ENCODE measurements at regions not wholly inside any gene's neighbourhood (a gene's known extent, or its start where the extent isn't known, plus 50 kb on each side); places are given as distances from the start of the nearest gene placed in this dataset.

- in situ Hi-C loops (cut with HindIII; ENCODE audit: low pct_unique_long_range_greater_than_20kb, low sequenced_read_pairs): no loop called here
- TF ChIP-seq JUND (IDR thresholded peaks at IDR 0.05; ENCODE audit: low read depth): no peak
- no peak for DNase-seq (ENCODE audit: low read depth in 1 of 2, low spot score in 1 of 2)
These were observed 369.8 kb upstream of the SEL1L start for GRCh38 chr14:81903477-81903876.

DNA sequence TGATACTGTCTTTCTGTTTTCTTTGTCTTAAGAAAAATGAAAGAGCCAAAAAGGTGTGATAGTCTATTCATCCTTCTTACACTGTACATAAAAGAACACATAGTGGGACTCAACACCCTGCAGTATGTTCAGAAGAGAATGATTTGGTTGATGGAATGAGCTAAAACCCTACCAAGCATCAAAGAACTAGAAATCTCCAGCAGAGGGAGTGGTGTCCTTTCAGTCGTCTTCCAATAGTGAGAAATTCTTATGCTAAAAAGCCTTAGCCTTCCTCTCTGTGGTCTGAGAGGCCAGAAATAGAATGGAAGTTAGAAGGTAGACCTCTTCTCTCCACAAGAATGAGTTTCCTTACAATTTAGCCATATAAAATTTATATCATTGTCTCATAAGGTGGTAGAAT, 393.4 kb upstream of the SEL1L start:
- in situ Hi-C loops (cut with HindIII; ENCODE audit: low pct_unique_long_range_greater_than_20kb, low sequenced_read_pairs): no loop called here
- peak in 1 of 2 experiments; percentile 54 for DNase-seq (ENCODE audit: low read depth in 1 of 2, low spot score in 1 of 2)
- no peak for TF ChIP-seq JUND (IDR thresholded peaks at IDR 0.05; ENCODE audit: low read depth)

GRCh38 chr14:81931828-81932227, 398.2 kb upstream of the SEL1L start:
- in situ Hi-C loops (cut with HindIII; ENCODE audit: low pct_unique_long_range_greater_than_20kb, low sequenced_read_pairs): no loop called here
- TF ChIP-seq JUND (IDR thresholded peaks at IDR 0.05; ENCODE audit: low read depth): no peak

DNA sequence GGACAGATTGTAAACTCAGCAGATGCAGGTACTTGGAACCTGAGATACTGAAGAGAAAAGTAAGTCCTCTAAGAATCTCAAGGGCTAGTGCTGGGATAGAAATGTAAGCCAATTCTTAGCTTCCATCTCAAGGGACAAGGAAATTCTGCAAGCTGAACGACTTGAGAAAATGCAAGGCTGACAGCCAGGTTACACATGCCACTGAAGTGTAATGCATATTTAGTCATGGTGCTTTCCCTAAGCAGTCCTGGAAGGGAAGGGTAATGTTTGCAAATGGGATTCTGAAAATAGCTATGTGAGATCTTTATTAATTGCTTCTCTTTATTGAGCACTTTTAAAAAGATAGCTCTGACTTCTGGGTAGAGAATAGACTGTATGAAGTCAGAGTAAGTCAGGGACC, 402.7 kb upstream of the SEL1L start:
- no peak for TF ChIP-seq JUND (IDR thresholded peaks at IDR 0.05; ENCODE audit: low read depth)
- in situ Hi-C loops (cut with HindIII; ENCODE audit: low pct_unique_long_range_greater_than_20kb, low sequenced_read_pairs): no loop called here
- DNase-seq (ENCODE audit: low read depth in 1 of 2, low spot score in 1 of 2): no peak

More at GRCh38 chr14:81931828-81932227, 398.2 kb upstream of the SEL1L start:
- DNase-seq (ENCODE audit: low read depth in 1 of 2, low spot score in 1 of 2): no peak

- TF ChIP-seq JUND (IDR thresholded peaks at IDR 0.05; ENCODE audit: low read depth): no peak
- in situ Hi-C loops (cut with HindIII; ENCODE audit: low pct_unique_long_range_greater_than_20kb, low sequenced_read_pairs): no loop called here
- DNase-seq (ENCODE audit: low read depth in 1 of 2, low spot score in 1 of 2): no peak
These were observed 403.2 kb upstream of the SEL1L start for GRCh38 chr14:81936902-81937301.

DNA sequence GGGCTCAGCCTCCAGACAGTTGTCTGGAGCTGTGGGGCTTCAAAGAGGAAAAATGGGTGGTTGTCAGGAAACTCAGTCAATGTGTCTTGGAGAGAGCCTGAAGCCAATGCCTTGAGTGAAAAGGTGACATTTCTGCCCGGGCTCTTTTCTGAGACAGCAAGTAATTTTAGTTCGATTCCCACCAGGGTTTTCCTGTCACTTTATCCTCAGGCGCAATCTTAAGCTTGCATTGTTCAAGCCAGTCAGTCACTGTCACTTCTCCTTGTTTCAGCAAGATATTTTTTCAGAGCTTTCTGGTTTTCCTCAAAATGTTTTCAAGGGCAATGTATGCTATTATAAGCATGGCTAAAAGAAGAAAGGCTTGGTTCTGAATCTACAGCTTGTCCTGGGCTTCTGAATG, 404.7 kb upstream of the SEL1L start:
- in situ Hi-C loops (cut with HindIII; ENCODE audit: low pct_unique_long_range_greater_than_20kb, low sequenced_read_pairs): no loop called here
- no peak for TF ChIP-seq JUND (IDR thresholded peaks at IDR 0.05; ENCODE audit: low read depth)
- no peak for DNase-seq (ENCODE audit: low read depth in 1 of 2, low spot score in 1 of 2)

GRCh38 chr14:81940651-81941050, 407.0 kb upstream of the SEL1L start:
- no peak for DNase-seq (ENCODE audit: low read depth in 1 of 2, low spot score in 1 of 2)
- no peak for TF ChIP-seq JUND (IDR thresholded peaks at IDR 0.05; ENCODE audit: low read depth)
- in situ Hi-C loops (cut with HindIII; ENCODE audit: low pct_unique_long_range_greater_than_20kb, low sequenced_read_pairs): no loop called here

GRCh38 chr14:81942071-81942470, 408.4 kb upstream of the SEL1L start:
- in situ Hi-C loops (cut with HindIII; ENCODE audit: low pct_unique_long_range_greater_than_20kb, low sequenced_read_pairs): no loop called here
- no peak for DNase-seq (ENCODE audit: low read depth in 1 of 2, low spot score in 1 of 2)
- TF ChIP-seq JUND (IDR thresholded peaks at IDR 0.05; ENCODE audit: low read depth): no peak

- no peak for DNase-seq (ENCODE audit: low read depth in 1 of 2, low spot score in 1 of 2)
- TF ChIP-seq JUND (IDR thresholded peaks at IDR 0.05; ENCODE audit: low read depth): no peak
- in situ Hi-C loops (cut with HindIII; ENCODE audit: low pct_unique_long_range_greater_than_20kb, low sequenced_read_pairs): no loop called here
These were observed 412.7 kb upstream of the SEL1L start for GRCh38 chr14:81946375-81946774.

DNA sequence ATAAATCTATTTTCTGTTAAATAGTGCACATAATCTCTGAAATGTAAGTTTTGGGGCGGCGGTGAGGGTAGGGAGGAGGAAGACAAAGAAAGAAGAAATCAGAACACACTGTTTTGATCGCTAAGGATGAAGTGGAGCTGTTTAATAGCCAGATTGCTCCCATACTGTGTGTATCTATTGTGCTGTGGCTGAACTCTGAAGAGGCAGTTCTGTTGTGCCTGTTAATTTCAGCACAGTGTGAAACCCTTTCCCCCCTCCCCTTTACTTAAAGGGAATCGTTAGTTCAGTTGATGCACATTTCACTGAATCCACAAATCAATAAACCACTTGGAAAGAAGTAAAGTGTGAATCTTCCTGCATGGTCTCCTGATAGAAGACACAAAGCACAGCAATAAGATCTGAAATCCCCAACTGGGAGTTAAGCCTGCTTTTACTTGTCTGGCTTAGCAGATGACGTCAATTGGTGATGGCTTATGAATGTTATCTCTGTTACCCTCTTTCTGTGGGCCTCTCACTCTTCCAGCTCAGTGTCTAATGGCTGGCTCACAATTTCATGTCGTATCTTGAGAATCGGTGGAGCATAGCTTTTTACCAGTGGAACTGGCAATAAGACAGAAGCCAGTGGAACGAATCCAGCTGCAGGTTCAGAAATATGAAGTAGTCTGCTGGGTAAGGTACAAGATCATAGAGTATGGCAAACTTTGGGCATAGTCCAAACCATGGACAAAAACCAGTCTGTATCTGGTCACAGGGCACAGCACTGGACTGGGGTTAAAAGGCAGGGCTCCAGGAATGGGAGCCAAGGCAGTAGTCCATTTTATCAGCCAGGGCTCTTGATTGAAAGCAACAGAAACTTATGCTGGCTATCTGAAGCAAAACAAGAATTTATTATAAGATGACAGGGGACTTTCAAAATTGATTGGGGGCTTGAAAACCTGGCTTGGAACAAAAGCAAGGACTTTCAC, 413.5 kb upstream of the SEL1L start:
- TF ChIP-seq JUND (IDR thresholded peaks at IDR 0.05; ENCODE audit: low read depth): no peak
- in situ Hi-C loops (cut with HindIII; ENCODE audit: low pct_unique_long_range_greater_than_20kb, low sequenced_read_pairs): no loop called here
- DNase-seq (ENCODE audit: low read depth in 1 of 2, low spot score in 1 of 2): no peak

DNA sequence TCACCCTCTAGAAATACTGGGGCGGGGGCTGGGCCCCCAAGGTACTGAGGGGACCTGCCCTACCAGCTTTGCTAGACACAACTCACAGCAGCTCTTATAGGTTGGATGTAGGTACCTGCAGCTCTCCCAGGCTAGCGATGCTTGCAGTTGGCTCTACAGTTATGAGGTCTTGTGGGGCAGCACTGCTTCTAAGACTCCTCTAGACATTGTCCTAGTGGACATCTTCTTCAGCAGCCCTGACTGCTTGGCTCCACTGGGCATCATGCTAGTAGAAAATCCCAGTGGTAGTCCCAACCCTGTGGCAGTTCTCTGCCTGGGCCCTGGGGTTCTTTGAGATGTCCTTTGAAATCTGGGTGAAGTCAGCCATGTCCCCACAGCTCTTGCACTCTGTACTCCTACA, 419.3 kb upstream of the SEL1L start:
- in situ Hi-C loops (cut with HindIII; ENCODE audit: low pct_unique_long_range_greater_than_20kb, low sequenced_read_pairs): no loop called here
- no peak for TF ChIP-seq JUND (IDR thresholded peaks at IDR 0.05; ENCODE audit: low read depth)
- DNase-seq (ENCODE audit: low read depth in 1 of 2, low spot score in 1 of 2): no peak

DNA sequence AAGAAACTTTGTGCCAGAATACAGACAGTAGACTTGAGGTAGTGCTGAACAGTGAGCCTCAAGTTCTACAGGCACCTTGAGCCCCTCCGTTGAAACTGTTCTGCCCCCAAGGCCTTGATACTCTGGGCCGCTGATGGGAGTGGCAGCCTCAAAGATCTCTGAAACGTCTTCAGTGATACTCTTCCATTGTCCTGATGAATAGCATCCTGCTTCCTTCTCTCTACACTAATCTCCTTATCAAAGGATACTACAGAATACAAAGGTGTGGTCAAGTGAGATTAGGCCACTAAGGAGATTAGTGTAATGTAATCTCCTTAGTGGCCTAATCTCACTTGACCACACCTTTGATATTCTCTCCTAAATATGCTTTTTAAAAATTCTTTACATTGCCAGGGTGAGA, 419.8 kb upstream of the SEL1L start:
- DNase-seq (ENCODE audit: low read depth in 1 of 2, low spot score in 1 of 2): no peak
- in situ Hi-C loops (cut with HindIII; ENCODE audit: low pct_unique_long_range_greater_than_20kb, low sequenced_read_pairs): no loop called here
- no peak for TF ChIP-seq JUND (IDR thresholded peaks at IDR 0.05; ENCODE audit: low read depth)

- in situ Hi-C loops (cut with HindIII; ENCODE audit: low pct_unique_long_range_greater_than_20kb, low sequenced_read_pairs): no loop called here
- no peak for DNase-seq (ENCODE audit: low read depth in 1 of 2, low spot score in 1 of 2)
- TF ChIP-seq JUND (IDR thresholded peaks at IDR 0.05; ENCODE audit: low read depth): no peak
These were observed 421.5 kb upstream of the SEL1L start for GRCh38 chr14:81955123-81955522.

GRCh38 chr14:81960781-81961180, 427.1 kb upstream of the SEL1L start:
- DNase-seq (ENCODE audit: low read depth in 1 of 2, low spot score in 1 of 2): no peak
- TF ChIP-seq JUND (IDR thresholded peaks at IDR 0.05; ENCODE audit: low read depth): no peak
- in situ Hi-C loops (cut with HindIII; ENCODE audit: low pct_unique_long_range_greater_than_20kb, low sequenced_read_pairs): no loop called here

Measured in T47D (cell line).